Upper lobe of left lung (tissue), 6 donors: ENCODE measurements at regions not wholly inside any gene's neighbourhood (a gene's known extent, or its start where the extent isn't known, plus 50 kb on each side); places are given as distances from the start of the nearest gene placed in this dataset.
"Not testable (repeated sequence)": the region's sequence is repeated elsewhere in the genome, so short reads cannot be mapped to it uniquely, and the experiment has no call there.

Experiments used
- ATAC-seq, 2 donors: fragments of 200-7000 bp; cut with Tn5 transposase; one replicate each; pipeline ENCODE4 v1.9.1; 2022; ENCODE audit warnings: mild to moderate bottlenecking in 2 of 2, moderate library complexity in 2 of 2; ENCODE audit not compliant: low FRiP score in 2 of 2
- DNase-seq, 2 donors: peaks; one replicate each; pipeline ENCODE4 v3.0.0-alpha.2; 2019 to 2020
- H3K27ac ChIP-seq, 4 donors: fragments of 200-600 bp; sonication (generic); one replicate each; pipeline ENCODE4 v1.5.1; 2016 to 2019
- H3K27me3 ChIP-seq, 4 donors: fragments of 200-600 bp; sonication (generic); one replicate each; pipeline ENCODE4 v1.5.1; 2017 to 2019
- H3K36me3 ChIP-seq, 4 donors: fragments of 200-600 bp; sonication (generic); one replicate each; pipeline ENCODE4 v1.5.1; 2016 to 2019
- H3K4me1 ChIP-seq, 4 donors: fragments of 200-600 bp; sonication (generic); one replicate each; pipeline ENCODE4 v1.5.1; 2018 to 2019
- H3K4me3 ChIP-seq, 4 donors: fragments of 200-600 bp; sonication (generic); one replicate each; pipeline ENCODE4 v1.5.1; 2017 to 2019; ENCODE audit warnings: mild to moderate bottlenecking in 2 of 4, moderate library complexity in 1 of 4
- H3K9me3 ChIP-seq, 4 donors: fragments of 200-600 bp; sonication (generic); one replicate each; pipeline ENCODE4 v1.5.1; 2018 to 2019
- EP300 ChIP-seq, 4 donors: sonication (generic); formaldehyde crosslinking; IDR thresholded peaks; one replicate each; pipeline ENCODE4 v1.5.1; 2017; ENCODE audit warnings: antibody characterized with exemption in 4 of 4, control low read depth in 2 of 4
- POLR2A ChIP-seq, 4 donors: fragments of 450-650 bp; IDR thresholded peaks; one replicate each; pipeline ENCODE4 v1.5.1; 2016 to 2017; ENCODE audit warnings: antibody characterized with exemption in 4 of 4, mild to moderate bottlenecking in 2 of 4
- POLR2AphosphoS5 ChIP-seq, 2 donors: sonication (generic); formaldehyde crosslinking; IDR thresholded peaks; one replicate each; pipeline ENCODE4 v1.5.1; 2017; ENCODE audit warnings: antibody characterized with exemption in 2 of 2
- WGBS, 2 donors: methylation state at CpG; one replicate each; pipeline ENCODE4 v1.1.5; 2017 to 2018; 5-methylcytosine and 5-hydroxymethylcytosine counted together
- TF ChIP-seq, protein P1 (sequence below), 6 experiments: fragments of 450-650 bp in 4 of 6; fragments of 200-600 bp in 2 of 6; sonication (generic) in 2 of 6; IDR thresholded peaks; one replicate each; pipeline ENCODE4 v1.5.1; 2016 to 2019; ENCODE audit warnings: antibody characterized with exemption in 6 of 6
- donor health status: DM: no; HTN: no; CAD: no; lungs with moderate emphysema.
- donor health status: DM: no; HTN: yes; CAD: no; lungs with severe emphysema.

DNA sequence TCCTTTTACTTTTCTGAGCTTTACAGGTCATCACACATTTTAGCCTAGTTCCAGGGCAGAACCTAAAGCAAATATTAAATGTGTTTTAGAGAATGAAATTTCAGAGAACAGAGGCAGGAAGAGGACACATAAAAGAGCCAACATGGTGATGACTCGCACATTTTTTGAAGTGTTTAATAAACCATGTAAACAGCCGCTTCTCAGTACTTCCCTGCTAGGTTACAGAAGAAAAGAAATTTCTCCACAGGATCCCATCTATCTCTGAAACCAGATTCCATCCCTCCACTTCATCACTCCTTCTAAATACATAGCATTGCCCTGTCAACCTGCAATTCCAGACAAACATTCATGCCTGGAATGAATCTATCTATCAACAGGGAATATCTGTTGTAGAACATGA, 949.5 kb upstream of the PCDH7 start:
- DNase-seq = no peak
- 68 to 72% methylated on average over 2 of the region's 2 CpGs for WGBS, 2 donors
- H3K36me3 ChIP-seq = no peaks in the 10 kb centered on the region
- H3K27me3 ChIP-seq = no peaks in the 10 kb centered on the region
- no peaks in the 10 kb centered on the region for H3K4me1 ChIP-seq
- TF ChIP-seq, protein P1, sequence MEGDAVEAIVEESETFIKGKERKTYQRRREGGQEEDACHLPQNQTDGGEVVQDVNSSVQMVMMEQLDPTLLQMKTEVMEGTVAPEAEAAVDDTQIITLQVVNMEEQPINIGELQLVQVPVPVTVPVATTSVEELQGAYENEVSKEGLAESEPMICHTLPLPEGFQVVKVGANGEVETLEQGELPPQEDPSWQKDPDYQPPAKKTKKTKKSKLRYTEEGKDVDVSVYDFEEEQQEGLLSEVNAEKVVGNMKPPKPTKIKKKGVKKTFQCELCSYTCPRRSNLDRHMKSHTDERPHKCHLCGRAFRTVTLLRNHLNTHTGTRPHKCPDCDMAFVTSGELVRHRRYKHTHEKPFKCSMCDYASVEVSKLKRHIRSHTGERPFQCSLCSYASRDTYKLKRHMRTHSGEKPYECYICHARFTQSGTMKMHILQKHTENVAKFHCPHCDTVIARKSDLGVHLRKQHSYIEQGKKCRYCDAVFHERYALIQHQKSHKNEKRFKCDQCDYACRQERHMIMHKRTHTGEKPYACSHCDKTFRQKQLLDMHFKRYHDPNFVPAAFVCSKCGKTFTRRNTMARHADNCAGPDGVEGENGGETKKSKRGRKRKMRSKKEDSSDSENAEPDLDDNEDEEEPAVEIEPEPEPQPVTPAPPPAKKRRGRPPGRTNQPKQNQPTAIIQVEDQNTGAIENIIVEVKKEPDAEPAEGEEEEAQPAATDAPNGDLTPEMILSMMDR (IDR thresholded peaks at IDR 0.05) = no peak
- no peak for TF ChIP-seq POLR2AphosphoS5 (IDR thresholded peaks at IDR 0.05)
- TF ChIP-seq EP300 (IDR thresholded peaks at IDR 0.05) = no peak
- no peak for TF ChIP-seq POLR2A (IDR thresholded peaks at IDR 0.05)
- ATAC-seq = no peak
- no peak overlapping the region for H3K4me3 ChIP-seq
- H3K9me3 ChIP-seq = no peaks in the 10 kb centered on the region
- H3K27ac ChIP-seq = no peak overlapping the region

DNA sequence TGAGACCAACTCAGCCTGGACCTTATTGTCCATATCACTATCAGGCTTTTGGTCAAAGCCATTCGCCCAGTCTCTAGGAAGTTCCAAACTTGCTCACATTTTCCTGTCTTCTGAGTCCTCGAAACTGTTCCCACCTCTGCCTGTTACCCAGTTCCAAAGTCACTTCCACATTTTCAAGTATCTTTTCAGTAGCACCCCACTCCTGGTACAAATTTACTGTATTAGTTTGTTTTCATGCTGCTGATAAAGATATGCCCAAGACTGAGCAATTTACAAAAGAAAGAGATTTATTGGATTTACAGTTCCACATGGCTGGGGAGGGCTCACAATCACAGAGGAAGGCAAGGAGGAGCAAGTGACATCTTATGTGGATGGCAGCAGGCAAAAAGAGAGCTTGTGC, 932.0 kb upstream of the PCDH7 start:
- H3K4me1 ChIP-seq, DNase-seq, H3K4me3 ChIP-seq, H3K27me3 ChIP-seq, H3K27ac ChIP-seq, H3K36me3 ChIP-seq, ATAC-seq: not testable (repeated sequence)
- 81 to 82% methylated on average over 2 of the region's 2 CpGs for WGBS, 2 donors
- H3K9me3 ChIP-seq = peaks cover 0 to 20% (median 7%) of the 10 kb centered on the region in 4 donors

DNA sequence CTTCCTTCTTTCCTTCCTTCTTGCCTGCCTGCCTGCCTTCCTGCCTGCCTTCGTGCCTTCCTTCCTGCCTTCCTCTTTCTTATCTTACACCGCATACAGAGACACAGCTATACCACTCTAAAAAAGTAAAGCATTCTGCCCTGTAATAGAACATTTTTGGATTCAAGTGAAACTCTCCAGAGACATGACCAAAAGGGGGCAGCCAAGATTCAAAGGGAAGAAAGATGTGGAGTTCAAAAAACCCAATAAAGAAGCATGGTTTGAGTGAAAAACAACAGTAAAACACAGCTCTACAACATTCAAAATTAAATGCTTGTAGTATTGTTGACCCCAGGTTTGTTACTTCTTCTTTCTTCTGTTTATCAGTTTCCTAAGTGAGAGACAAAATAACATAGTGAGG, 914.9 kb upstream of the PCDH7 start:
- no peak overlapping the region for H3K27ac ChIP-seq
- no peak for DNase-seq
- no peaks in the 10 kb centered on the region for H3K27me3 ChIP-seq
- ATAC-seq = no peak
- 42 to 50% methylated on average over 2 of the region's 2 CpGs for WGBS, 2 donors
- H3K36me3 ChIP-seq = no peaks in the 10 kb centered on the region
- no peaks in the 10 kb centered on the region for H3K9me3 ChIP-seq
- H3K4me3 ChIP-seq = no peak overlapping the region
- TF ChIP-seq POLR2A (IDR thresholded peaks at IDR 0.05) (no peak), POLR2AphosphoS5 (IDR thresholded peaks at IDR 0.05) (no peak), EP300 (IDR thresholded peaks at IDR 0.05) (no peak)
- TF ChIP-seq, protein P1 (IDR thresholded peaks at IDR 0.05) = no peak
- H3K4me1 ChIP-seq = no peaks in the 10 kb centered on the region

DNA sequence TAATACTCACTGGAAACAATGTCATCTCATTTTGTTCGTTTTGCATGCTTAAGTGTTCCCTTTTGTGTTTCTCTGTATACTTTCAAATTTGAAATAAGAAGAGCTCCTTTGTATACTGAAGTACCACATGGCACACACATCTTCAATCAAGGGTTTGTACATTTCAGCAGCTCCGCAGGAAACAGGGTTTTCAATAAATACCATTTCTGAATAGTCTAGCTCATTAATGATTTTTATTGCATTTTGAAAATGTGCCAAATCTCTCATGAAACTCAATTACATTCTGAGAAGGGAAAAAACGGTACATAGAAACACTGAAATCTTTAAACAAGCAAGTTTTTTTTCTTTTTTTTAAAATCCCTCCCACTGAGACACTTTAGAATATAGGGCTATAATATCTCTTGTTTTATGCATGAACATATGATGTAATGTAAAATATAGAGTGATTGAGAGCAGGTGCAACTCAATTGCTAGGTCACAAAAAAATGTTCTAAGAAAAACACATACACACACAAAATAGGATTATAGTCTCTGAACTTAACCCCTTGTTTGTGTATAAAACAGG, 914.2 kb upstream of the PCDH7 start:
- DNase-seq (no peak), ATAC-seq (no peak)
- H3K9me3 ChIP-seq = no peaks in the 10 kb centered on the region
- H3K36me3 ChIP-seq = no peaks in the 10 kb centered on the region
- H3K27me3 ChIP-seq = no peaks in the 10 kb centered on the region
- TF ChIP-seq POLR2AphosphoS5 (IDR thresholded peaks at IDR 0.05) (no peak), POLR2A (IDR thresholded peaks at IDR 0.05) (no peak)
- TF ChIP-seq, protein P1 (IDR thresholded peaks at IDR 0.05) = no peak
- H3K4me3 ChIP-seq = no peak overlapping the region
- no peaks in the 10 kb centered on the region for H3K4me1 ChIP-seq
- WGBS, 2 donors = 51% methylated on average over 3 of the region's 3 CpGs
- no peak overlapping the region for H3K27ac ChIP-seq

DNA sequence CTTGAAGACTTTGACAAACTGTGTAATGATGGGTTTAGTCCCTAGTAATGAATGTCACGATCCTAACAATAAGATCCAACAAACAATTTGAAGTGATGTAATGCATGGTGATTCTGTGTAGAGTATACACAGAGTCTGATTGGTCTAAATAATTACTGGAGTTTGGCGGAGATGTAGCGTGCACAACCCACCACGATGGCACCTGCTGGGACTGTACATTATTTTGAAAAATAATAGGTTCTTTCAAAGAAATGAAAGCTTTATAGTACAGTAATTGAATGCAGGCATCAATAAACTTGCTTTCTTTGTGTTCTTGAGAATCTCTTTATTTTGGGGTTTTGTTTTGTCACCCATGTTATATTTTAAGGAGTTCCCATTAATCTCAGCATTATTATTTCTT, 902.2 kb upstream of the PCDH7 start:
- Histone ChIP-seq H3K27ac (no peak overlapping the region), H3K4me3 (no peak overlapping the region), H3K27me3 (no peaks in the 10 kb centered on the region), H3K9me3 (no peaks in the 10 kb centered on the region), H3K36me3 (no peaks in the 10 kb centered on the region), H3K4me1 (no peaks in the 10 kb centered on the region)
- no peak for TF ChIP-seq POLR2AphosphoS5 (IDR thresholded peaks at IDR 0.05)
- ATAC-seq (no peak), DNase-seq (no peak)
- 85 to 90% methylated on average over 4 of the region's 4 CpGs for WGBS, 2 donors

DNA sequence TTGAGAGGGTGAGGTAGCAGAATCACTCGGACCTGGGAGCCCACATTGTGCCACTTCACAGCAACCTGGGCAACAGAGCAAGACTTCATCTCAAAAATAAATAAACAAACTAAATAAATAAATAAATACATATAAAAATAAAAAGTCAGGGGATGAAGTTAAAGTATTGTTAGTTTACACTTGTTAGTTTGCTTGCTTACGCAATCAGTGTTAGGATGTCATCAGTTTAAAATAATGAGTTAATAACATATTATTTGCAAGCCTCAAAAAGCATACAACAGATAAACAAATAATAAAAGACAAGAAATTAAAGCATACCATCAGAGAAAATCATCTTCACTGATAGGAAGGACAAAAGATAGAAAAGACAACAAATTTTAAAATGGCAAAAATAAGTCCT, 891.1 kb upstream of the PCDH7 start:
- DNase-seq = no peak
- TF ChIP-seq POLR2AphosphoS5 (IDR thresholded peaks at IDR 0.05) (no peak), POLR2A (IDR thresholded peaks at IDR 0.05) (no peak), EP300 (IDR thresholded peaks at IDR 0.05) (no peak)
- TF ChIP-seq, protein P1 (IDR thresholded peaks at IDR 0.05) = no peak
- H3K27me3 ChIP-seq = no peaks in the 10 kb centered on the region
- WGBS, 2 donors = 77 to 86% methylated on average over 2 of the region's 2 CpGs
- no peak for ATAC-seq
- H3K4me3 ChIP-seq = no peak overlapping the region
- H3K4me1 ChIP-seq = no peaks in the 10 kb centered on the region
- no peaks in the 10 kb centered on the region for H3K9me3 ChIP-seq
- H3K36me3 ChIP-seq = no peaks in the 10 kb centered on the region
- no peak overlapping the region for H3K27ac ChIP-seq
